ENCODE measurements at regions not wholly inside any gene's neighbourhood (a gene's known extent, or its start where the extent isn't known, plus 50 kb on each side); places are given as distances from the start of the nearest gene placed in this dataset.

DNA sequence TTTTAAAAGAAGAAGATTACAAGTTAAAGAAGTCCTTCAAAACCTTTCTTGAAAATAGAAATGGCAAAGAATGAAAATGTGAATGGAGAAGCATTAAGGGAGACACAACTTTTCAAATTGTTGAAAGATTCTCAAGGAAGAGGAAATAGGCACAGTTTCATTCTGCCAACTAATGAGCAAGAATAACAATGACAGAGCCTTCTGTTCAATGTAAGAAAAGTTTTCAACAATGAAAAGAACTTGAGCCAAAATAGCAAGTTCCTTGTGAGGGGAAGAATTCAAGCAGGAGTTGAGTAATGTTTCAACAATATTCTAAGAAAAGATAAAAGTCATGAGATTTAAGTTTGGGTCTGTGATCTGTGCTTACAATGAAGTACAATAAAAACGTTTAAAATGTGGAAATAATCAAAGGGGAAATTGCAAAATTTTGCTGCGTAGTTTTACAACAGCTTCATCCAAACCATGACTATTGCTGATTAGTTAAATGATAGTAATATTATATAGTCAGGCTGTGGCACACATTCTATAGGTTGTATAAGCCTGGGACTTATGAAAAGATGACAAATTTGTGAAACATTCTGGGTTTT is 122.6 kb downstream of the METTL4 start:
- TF ChIP-seq POLR2A (IDR thresholded peaks at IDR 0.05) (no peak), CTCF (IDR thresholded peaks at IDR 0.05) (no peak), POLR2AphosphoS5 (IDR thresholded peaks at IDR 0.05; ENCODE audit: insufficient read depth in 1 of 2, low read depth in 1 of 2) (no peak)
- intact Hi-C loops (cut with DNase I), result no loop called here
- Histone ChIP-seq H3K27ac (no peak overlapping the region), H3K27me3 (no peaks in the 10 kb centered on the region), H3K4me3 (no peak overlapping the region), H3K9me3 (no peaks in the 10 kb centered on the region), H3K36me3 (no peaks in the 10 kb centered on the region), H3K4me1 (no peaks in the 10 kb centered on the region)
- no peak for DNase-seq (ENCODE audit: extremely low spot score in 2 of 2)

DNA sequence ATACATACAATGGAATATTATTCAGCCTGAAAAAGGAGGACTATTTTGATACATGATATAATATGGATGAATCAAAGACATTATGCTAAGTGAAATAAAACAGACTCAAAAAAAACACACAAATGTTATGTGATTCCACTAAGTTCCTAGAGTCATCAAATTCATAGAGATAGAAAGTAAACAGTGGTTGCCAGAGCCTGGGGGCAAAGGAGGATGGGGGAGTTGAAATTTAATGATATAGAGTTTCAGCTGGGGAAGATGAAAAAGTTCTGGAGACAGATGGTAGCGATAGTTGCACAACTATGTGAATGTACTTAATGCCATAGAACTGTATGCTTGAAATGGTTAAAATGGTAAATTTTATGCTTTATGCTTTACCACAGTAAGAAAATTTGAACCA is 119.7 kb downstream of the METTL4 start:
- no peaks in the 10 kb centered on the region for H3K4me1 ChIP-seq
- H3K9me3 ChIP-seq, result no peaks in the 10 kb centered on the region
- no peak overlapping the region for H3K27ac ChIP-seq
- intact Hi-C loops (cut with DNase I), result no loop called here
- H3K27me3 ChIP-seq, result no peaks in the 10 kb centered on the region
- no peak for TF ChIP-seq CTCF (IDR thresholded peaks at IDR 0.05)
- no peak for TF ChIP-seq POLR2AphosphoS5 (IDR thresholded peaks at IDR 0.05; ENCODE audit: insufficient read depth in 1 of 2, low read depth in 1 of 2)
- TF ChIP-seq POLR2A (IDR thresholded peaks at IDR 0.05), result no peak
- DNase-seq (ENCODE audit: extremely low spot score in 2 of 2), result no peak
- H3K4me3 ChIP-seq, result no peak overlapping the region
- no peaks in the 10 kb centered on the region for H3K36me3 ChIP-seq

DNA sequence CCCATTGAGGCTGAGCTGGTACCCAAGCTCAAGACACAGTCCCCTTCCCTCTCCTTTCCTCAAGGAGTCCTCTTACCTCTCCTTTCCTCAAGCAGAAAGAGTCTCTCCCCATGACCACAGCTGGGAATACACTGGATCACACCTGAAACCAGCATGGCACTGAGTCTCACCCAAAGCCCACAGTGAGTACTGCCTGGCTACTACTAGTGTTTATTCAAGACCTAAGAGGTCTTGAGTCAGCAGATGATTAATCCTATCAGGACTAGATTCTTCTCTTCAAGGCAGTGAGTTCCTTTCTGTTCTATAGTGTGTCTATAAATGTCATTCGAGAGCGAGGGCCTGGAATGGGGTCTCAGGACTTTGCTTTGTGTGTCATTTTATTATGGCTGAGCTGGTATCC is 111.4 kb downstream of the METTL4 start:
- Histone ChIP-seq H3K27me3 (no peaks in the 10 kb centered on the region), H3K27ac (no peak overlapping the region), H3K9me3 (no peaks in the 10 kb centered on the region), H3K4me1 (no peaks in the 10 kb centered on the region), H3K36me3 (no peaks in the 10 kb centered on the region), H3K4me3 (no peak overlapping the region)
- TF ChIP-seq CTCF (IDR thresholded peaks at IDR 0.05) (no peak), POLR2AphosphoS5 (IDR thresholded peaks at IDR 0.05; ENCODE audit: insufficient read depth in 1 of 2, low read depth in 1 of 2) (no peak)
- intact Hi-C loops (cut with DNase I), result no loop called here
- no peak for DNase-seq (ENCODE audit: extremely low spot score in 2 of 2)

DNA sequence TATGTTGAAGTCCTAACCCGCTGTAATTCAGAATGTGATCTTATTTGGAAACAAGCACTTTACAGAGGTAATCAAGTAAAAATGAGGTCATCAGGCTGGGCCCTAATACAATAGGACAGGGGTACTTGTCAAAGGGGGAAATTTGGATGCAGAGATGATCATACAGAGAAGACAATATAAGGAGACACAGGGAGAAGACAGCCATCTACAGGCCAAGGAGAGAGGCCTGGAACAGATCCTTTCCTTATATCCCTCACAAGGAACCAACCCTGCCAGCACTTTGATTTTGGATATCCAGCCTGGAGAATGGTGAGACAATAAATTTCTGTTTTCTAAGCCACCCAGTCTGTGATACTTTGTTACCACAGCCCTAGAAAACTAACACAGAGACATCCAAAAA is 104.3 kb downstream of the METTL4 start:
- Histone ChIP-seq H3K9me3 (no peaks in the 10 kb centered on the region), H3K4me1 (no peaks in the 10 kb centered on the region), H3K27me3 (no peaks in the 10 kb centered on the region), H3K27ac (no peak overlapping the region), H3K36me3 (no peaks in the 10 kb centered on the region), H3K4me3 (no peak overlapping the region)
- TF ChIP-seq POLR2A (IDR thresholded peaks at IDR 0.05) (no peak), POLR2AphosphoS5 (IDR thresholded peaks at IDR 0.05; ENCODE audit: insufficient read depth in 1 of 2, low read depth in 1 of 2) (no peak), CTCF (IDR thresholded peaks at IDR 0.05) (no peak)
- intact Hi-C loops (cut with DNase I), result no loop called here
- DNase-seq (ENCODE audit: extremely low spot score in 2 of 2), result no peak

- TF ChIP-seq CTCF (IDR thresholded peaks at IDR 0.05) (no peak), POLR2A (IDR thresholded peaks at IDR 0.05) (no peak), POLR2AphosphoS5 (IDR thresholded peaks at IDR 0.05; ENCODE audit: insufficient read depth in 1 of 2, low read depth in 1 of 2) (no peak)
- intact Hi-C loops (cut with DNase I), result no loop called here
- H3K4me3 ChIP-seq, result no peak overlapping the region
Observed at GRCh38 chr18:2468051-2468450, 103.3 kb downstream of the METTL4 start.

More at GRCh38 chr18:2468051-2468450, 103.3 kb downstream of the METTL4 start:
- Histone ChIP-seq H3K4me1 (no peaks in the 10 kb centered on the region), H3K9me3 (no peaks in the 10 kb centered on the region), H3K27me3 (no peaks in the 10 kb centered on the region), H3K27ac (no peak overlapping the region), H3K36me3 (no peaks in the 10 kb centered on the region)
- no peak for DNase-seq (ENCODE audit: extremely low spot score in 2 of 2)
